ENCODE measurements at regions not wholly inside any gene's neighbourhood (a gene's known extent, or its start where the extent isn't known, plus 50 kb on each side); places are given as distances from the start of the nearest gene placed in this dataset.
"Not testable (repeated sequence)": the region's sequence is repeated elsewhere in the genome, so short reads cannot be mapped to it uniquely, and the experiment has no call there.

DNA sequence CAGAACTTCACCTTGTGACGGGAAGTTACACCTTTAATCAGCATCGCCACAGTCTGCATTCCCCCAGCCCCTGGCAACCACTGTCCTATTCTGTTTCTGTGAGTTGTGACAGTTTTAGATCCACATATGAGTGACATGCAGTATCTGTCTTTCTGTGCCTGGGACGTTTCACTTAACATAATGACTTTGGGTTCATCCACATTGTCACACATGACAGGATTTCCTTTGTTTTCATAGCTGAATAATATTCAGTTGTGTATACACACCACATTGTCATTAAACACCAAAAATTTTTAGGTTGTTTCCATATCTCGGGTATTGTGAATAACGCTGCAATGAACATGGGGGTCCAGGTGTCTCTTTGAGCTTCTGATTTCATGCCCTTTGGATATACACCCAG, 62.6 kb upstream of the BDH1 start:
- DNase-seq (ENCODE audit: low read depth in 2 of 3, low spot score in 1 of 3): not testable (repeated sequence)

DNA sequence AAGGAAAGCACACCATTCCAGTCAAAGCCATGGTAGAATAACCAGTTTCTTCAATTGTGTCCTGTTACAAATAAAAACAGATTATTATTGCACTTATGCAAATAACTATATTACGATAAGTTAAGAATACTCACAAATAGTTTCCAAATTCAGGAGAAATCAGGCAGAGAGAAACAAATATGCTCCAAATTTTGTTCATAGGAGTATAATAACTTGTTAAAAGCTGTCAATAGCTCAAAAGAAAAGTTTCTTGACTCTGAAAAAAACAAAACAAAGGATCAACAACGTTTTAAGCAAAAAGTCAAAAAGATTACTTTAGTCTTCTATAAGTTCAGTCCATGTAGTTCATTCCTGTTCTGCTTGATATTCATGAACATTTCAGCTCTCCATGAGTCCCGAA, 59.7 kb upstream of the BDH1 start:
- DNase-seq (ENCODE audit: low read depth in 2 of 3, low spot score in 1 of 3): no peak

DNA sequence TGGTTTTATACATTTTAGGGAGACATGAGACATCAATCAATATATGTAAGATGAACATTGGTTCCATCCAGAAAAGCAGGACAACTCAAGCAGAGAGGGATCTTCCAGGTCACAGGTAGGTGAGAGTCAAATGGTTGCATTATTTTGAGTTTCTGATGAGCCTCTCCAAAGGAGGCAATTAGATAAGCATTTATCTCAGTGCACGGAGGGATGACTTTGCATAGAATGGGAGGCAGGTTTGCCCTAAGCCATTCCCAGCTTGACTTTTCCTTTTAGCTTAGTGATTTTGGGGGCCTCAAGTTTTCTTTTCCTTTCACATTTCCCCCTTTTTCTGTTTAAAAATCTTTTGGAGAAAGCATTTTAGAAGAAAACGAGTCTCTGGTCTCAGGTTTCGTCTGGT, 58.4 kb upstream of the BDH1 start:
- not testable (repeated sequence) for DNase-seq (ENCODE audit: low read depth in 2 of 3, low spot score in 1 of 3)

DNA sequence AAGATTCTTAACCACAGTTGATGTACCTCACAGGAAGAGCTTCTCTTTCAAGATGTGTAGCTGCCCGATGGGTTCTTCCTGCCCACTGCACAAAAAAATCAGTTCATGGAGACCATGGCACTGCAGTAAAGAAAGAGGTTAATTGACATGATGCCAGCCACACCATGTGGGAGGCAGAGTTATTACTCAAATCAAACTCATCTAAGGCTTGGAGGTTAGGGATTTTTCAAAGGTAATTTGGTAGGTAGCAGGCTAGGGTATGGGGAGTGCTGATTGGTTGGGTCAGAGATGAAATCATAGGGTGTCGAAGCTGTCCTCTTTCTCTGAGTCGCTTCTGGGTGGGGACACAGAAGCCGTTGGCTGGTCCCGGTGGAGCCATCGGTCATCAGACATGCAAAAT, 57.4 kb upstream of the BDH1 start:
- peak in 1 of 3 donors; percentile 30 for DNase-seq (ENCODE audit: low read depth in 2 of 3, low spot score in 1 of 3)

GRCh38 chr3:197611255-197611654, 55.5 kb upstream of the BDH1 start:
- DNase-seq (ENCODE audit: low read depth in 2 of 3, low spot score in 1 of 3): no peak

DNA sequence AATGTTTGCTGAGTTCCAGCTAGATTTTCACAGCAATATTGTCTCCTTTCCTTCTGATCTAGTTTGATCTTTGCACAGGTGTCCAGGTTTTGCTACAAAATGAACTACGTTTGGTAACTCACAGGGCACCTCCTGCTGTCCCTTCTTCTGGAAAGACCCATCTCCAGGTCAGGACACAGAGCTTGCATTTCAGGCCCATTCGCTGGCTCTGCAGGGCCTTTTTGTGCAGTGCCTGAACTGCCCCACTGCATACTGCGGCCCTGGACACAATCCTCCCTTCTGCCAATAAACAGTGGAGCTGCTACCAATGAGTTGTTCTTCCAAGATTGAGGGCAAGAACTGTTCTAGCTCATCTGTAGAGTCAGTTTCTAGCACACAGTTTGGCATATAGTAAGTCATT, 50.7 kb upstream of the BDH1 start:
- DNase-seq (ENCODE audit: low read depth in 2 of 3, low spot score in 1 of 3): no peak
